PC-9 (cell line): ENCODE measurements at regions not wholly inside any gene's neighbourhood (a gene's known extent, or its start where the extent isn't known, plus 50 kb on each side); places are given as distances from the start of the nearest gene placed in this dataset.

Source experiments
- BruUV-seq: library from RNA; stranded (reverse); fragments of 400-500 nt; replicated peaks from 2 replicates; lab custom pipeline; 2021; lab: Mats Ljungman, UMichigan
- CTCF ChIA-PET: fragments of 300-600 bp; sonication (Branson Sonifier 250); formaldehyde crosslinking; loops from one replicate; lab custom pipeline; 2022; ENCODE audit warnings: antibody characterized with exemption; lab: Charles Lee
- POLR2A ChIA-PET: fragments of 300-600 bp; sonication (Branson Sonifier 250); formaldehyde crosslinking; loops from one replicate; lab custom pipeline; 2022; ENCODE audit warnings: antibody characterized with exemption; ENCODE audit not compliant: unreplicated experiment; lab: Charles Lee
- DNase-seq, 2 experiments: peaks; one replicate each; pipeline versions ENCODE4 v3.0.0 to v3.0.0-alpha.2; 2015 to 2022; ENCODE audit warnings: mixed read lengths in 1 of 2
- H2AFZ ChIP-seq: fragments of 200-600 bp; sonication (generic); 2 replicates; pipeline ENCODE4 v1.8.1; 2017; ENCODE audit warnings: antibody characterized with exemption
- H3F3A ChIP-seq: fragments of 200-600 bp; sonication (generic); 2 replicates; pipeline ENCODE4 v1.8.1; 2017; ENCODE audit warnings: antibody characterized with exemption, mild to moderate bottlenecking, low read depth; ENCODE audit not compliant: insufficient read depth
- H3K27ac ChIP-seq: fragments of 200-600 bp; sonication (generic); 2 replicates; pipeline ENCODE4 v1.6.1; 2016; ENCODE audit warnings: mixed run types
- H3K27me3 ChIP-seq: fragments of 200-600 bp; sonication (generic); 2 replicates; pipeline ENCODE4 v1.6.1; 2016; ENCODE audit warnings: low read depth, mixed run types; ENCODE audit not compliant: insufficient read depth
- H3K36me3 ChIP-seq: fragments of 200-600 bp; sonication (generic); 2 replicates; pipeline ENCODE4 v1.6.1; 2016; ENCODE audit warnings: low read depth, mixed run types
- H3K4me1 ChIP-seq: fragments of 200-600 bp; sonication (generic); replicated peaks from 2 replicates; pipeline ENCODE4 v1.6.1; 2016; ENCODE audit warnings: mixed run types; ENCODE audit not compliant: insufficient read depth
- H3K4me2 ChIP-seq: fragments of 200-600 bp; sonication (generic); 2 replicates; pipeline ENCODE4 v1.6.1; 2017; ENCODE audit warnings: mixed run types
- H3K4me3 ChIP-seq: fragments of 200-600 bp; sonication (generic); 2 replicates; pipeline ENCODE4 v1.6.1; 2016; ENCODE audit warnings: mixed run types
- H3K79me2 ChIP-seq: fragments of 200-600 bp; sonication (generic); 2 replicates; pipeline ENCODE4 v1.6.1; 2017; ENCODE audit warnings: low read depth, mixed run types
- H3K9me2 ChIP-seq: fragments of 200-600 bp; sonication (generic); 2 replicates; pipeline ENCODE4 v1.8.1; 2017; ENCODE audit warnings: mild to moderate bottlenecking; ENCODE audit not compliant: insufficient read depth
- H3K9me3 ChIP-seq: fragments of 200-600 bp; sonication (generic); 2 replicates; pipeline ENCODE4 v1.8.1; 2016; ENCODE audit warnings: low read depth; ENCODE audit not compliant: insufficient read depth
- H4K20me1 ChIP-seq: fragments of 200-600 bp; sonication (generic); 2 replicates; pipeline ENCODE4 v1.8.1; 2017; ENCODE audit not compliant: insufficient read depth
- CTCF ChIP-seq: fragments of 200-600 bp; sonication (generic); conservative IDR thresholded peaks from 2 replicates; pipeline ENCODE4 v1.6.1; 2017; ENCODE audit warnings: mixed run types, antibody characterized with exemption, mild to moderate bottlenecking, moderate library complexity
- EZH2 ChIP-seq: fragments of 200-600 bp; sonication (generic); IDR thresholded peaks from 2 replicates; pipeline ENCODE4 v1.8.0; 2017; ENCODE audit warnings: antibody characterized with exemption, low read depth
- intact Hi-C: fragments of 100-400 bp; cut with micrococcal nuclease; formaldehyde crosslinking; loops from one replicate; pipeline ENCODE4 v1.10.0; 2022; ENCODE audit not compliant: unreplicated experiment

GRCh38 chr3:105304487-105304886 is 62.2 kb upstream of the ALCAM start:
- DNase-seq = no peak
- Histone ChIP-seq H3K4me2 (no peak overlapping the region), H3K9me2 (no peaks in the 10 kb centered on the region), H3K27me3 (no peaks in the 10 kb centered on the region), H3K79me2 (no peaks in the 10 kb centered on the region), H4K20me1 (no peaks in the 10 kb centered on the region), H2AFZ (peak overlapping the region; percentile 2; the same call in 1 of the 2 replicates), H3K4me3 (no peak overlapping the region), H3K36me3 (no peaks in the 10 kb centered on the region), H3K4me1 (no peaks in the 10 kb centered on the region), H3K9me3 (no peaks in the 10 kb centered on the region), H3K27ac (no peak overlapping the region), H3F3A (no peaks in the 10 kb centered on the region)
- intact Hi-C loops = no loop called here
- no TSS peak for BruUV-seq
- POLR2A ChIA-PET = no interaction called here
- CTCF ChIA-PET = interaction anchor here (0.6 kb wide), 1 partner anchor 213 kb away, joined by 3 read pairs; no protein-coding TSS in a partner anchor
- no peak for TF ChIP-seq EZH2
- no peak for TF ChIP-seq CTCF

- Histone ChIP-seq H3F3A (no peaks in the 10 kb centered on the region), H4K20me1 (no peaks in the 10 kb centered on the region), H3K4me1 (no peaks in the 10 kb centered on the region), H3K27me3 (no peaks in the 10 kb centered on the region), H3K79me2 (no peaks in the 10 kb centered on the region), H3K4me3 (no peak overlapping the region), H2AFZ (no peak overlapping the region), H3K4me2 (no peak overlapping the region), H3K9me3 (no peaks in the 10 kb centered on the region), H3K9me2 (no peaks in the 10 kb centered on the region; the same call in 1 of the 2 replicates), H3K36me3 (no peaks in the 10 kb centered on the region), H3K27ac (no peak overlapping the region)
- ChIA-PET POLR2A (no interaction called here), CTCF (no interaction called here)
- no peak for TF ChIP-seq EZH2
- TF ChIP-seq CTCF = no peak
- intact Hi-C loops = no loop called here
- DNase-seq = no peak
- BruUV-seq = no TSS peak
These were observed 51.6 kb upstream of the ALCAM start for GRCh38 chr3:105315144-105315543.

- DNase-seq = no peak
- Histone ChIP-seq H3K4me2 (no peak overlapping the region), H2AFZ (no peak overlapping the region), H3K9me3 (no peaks in the 10 kb centered on the region), H3F3A (no peaks in the 10 kb centered on the region), H3K4me3 (no peak overlapping the region), H3K9me2 (no peaks in the 10 kb centered on the region; the same call in 1 of the 2 replicates), H3K4me1 (no peaks in the 10 kb centered on the region), H3K27ac (no peak overlapping the region), H4K20me1 (no peaks in the 10 kb centered on the region), H3K36me3 (no peaks in the 10 kb centered on the region), H3K79me2 (no peaks in the 10 kb centered on the region), H3K27me3 (no peaks in the 10 kb centered on the region)
- POLR2A ChIA-PET = no interaction called here
- intact Hi-C loops = no loop called here
- TF ChIP-seq EZH2 = no peak
- TF ChIP-seq CTCF = no peak
- CTCF ChIA-PET = no interaction called here
- BruUV-seq = no TSS peak
These were observed 50.9 kb upstream of the ALCAM start for GRCh38 chr3:105315815-105316214.
